ENCODE measurements at regions not wholly inside any gene's neighbourhood (a gene's known extent, or its start where the extent isn't known, plus 50 kb on each side); places are given as distances from the start of the nearest gene placed in this dataset.

- Histone ChIP-seq H3K4me3 (ENCODE audit: insufficient read depth, low read length, poor library complexity, severe bottlenecking) (no peak overlapping the region), H3K9me3 (ENCODE audit: insufficient read depth, low read length) (peaks cover 16% of the 10 kb centered on the region; the same call in 1 of the 2 replicates), H3K9me2 (replicated peaks; ENCODE audit: insufficient read depth, low read length) (no peaks in the 10 kb centered on the region), H4K20me1 (ENCODE audit: low read depth, low read length) (no peaks in the 10 kb centered on the region), H3K27me3 (ENCODE audit: low read length) (no peaks in the 10 kb centered on the region), H3F3A (ENCODE audit: insufficient read depth) (no peaks in the 10 kb centered on the region), H3K9ac (ENCODE audit: low read length) (no peak overlapping the region), H2AFZ (ENCODE audit: low read depth, low read length, severe bottlenecking) (no peak overlapping the region), H3K36me3 (ENCODE audit: low read length) (no peaks in the 10 kb centered on the region), H3K79me2 (ENCODE audit: insufficient read depth, low read length) (no peaks in the 10 kb centered on the region), H3K27ac (ENCODE audit: low read depth, low read length) (no peak overlapping the region), H3K4me2 (ENCODE audit: low read depth, low read length, poor library complexity, severe bottlenecking) (no peak overlapping the region)
- TF ChIP-seq CTCF (IDR thresholded peaks at IDR 0.05; ENCODE audit: insufficient read depth, low read length, poor library complexity, severe bottlenecking): no peak
- no peak for TF ChIP-seq EZH2phosphoT487 (conservative IDR thresholded peaks at IDR 0.05; ENCODE audit: low read length)
Observed at GRCh38 chr13:61700181-61700580, 284.5 kb upstream of the PCDH20 start.

GRCh38 chr13:61696676-61697075, 281.0 kb upstream of the PCDH20 start:
- TF ChIP-seq CTCF (IDR thresholded peaks at IDR 0.05; ENCODE audit: insufficient read depth, low read length, poor library complexity, severe bottlenecking) (no peak), EZH2phosphoT487 (conservative IDR thresholded peaks at IDR 0.05; ENCODE audit: low read length) (no peak)
- no peaks in the 10 kb centered on the region for H3F3A ChIP-seq (ENCODE audit: insufficient read depth)
- H3K27me3 ChIP-seq (ENCODE audit: low read length): no peaks in the 10 kb centered on the region
- H3K36me3 ChIP-seq (ENCODE audit: low read length): no peaks in the 10 kb centered on the region
- H3K4me2 ChIP-seq (ENCODE audit: low read depth, low read length, poor library complexity, severe bottlenecking): no peak overlapping the region
- no peaks in the 10 kb centered on the region for H3K9me2 ChIP-seq (replicated peaks; ENCODE audit: insufficient read depth, low read length)
- peak overlapping the region; percentile 37 for H2AFZ ChIP-seq (ENCODE audit: low read depth, low read length, severe bottlenecking)
- H4K20me1 ChIP-seq (ENCODE audit: low read depth, low read length): no peaks in the 10 kb centered on the region
- H3K27ac ChIP-seq (ENCODE audit: low read depth, low read length): no peak overlapping the region
- no peak overlapping the region for H3K4me3 ChIP-seq (ENCODE audit: insufficient read depth, low read length, poor library complexity, severe bottlenecking)
- H3K9ac ChIP-seq (ENCODE audit: low read length): no peak overlapping the region
- no peaks in the 10 kb centered on the region for H3K9me3 ChIP-seq (ENCODE audit: insufficient read depth, low read length)
- no peaks in the 10 kb centered on the region for H3K79me2 ChIP-seq (ENCODE audit: insufficient read depth, low read length)

GRCh38 chr13:61695147-61695546, 279.5 kb upstream of the PCDH20 start:
- Histone ChIP-seq H4K20me1 (ENCODE audit: low read depth, low read length) (no peaks in the 10 kb centered on the region), H3K9ac (ENCODE audit: low read length) (no peak overlapping the region), H3K27me3 (ENCODE audit: low read length) (no peaks in the 10 kb centered on the region), H3K9me2 (replicated peaks; ENCODE audit: insufficient read depth, low read length) (no peaks in the 10 kb centered on the region), H3K27ac (ENCODE audit: low read depth, low read length) (no peak overlapping the region), H3K4me2 (ENCODE audit: low read depth, low read length, poor library complexity, severe bottlenecking) (no peak overlapping the region), H2AFZ (ENCODE audit: low read depth, low read length, severe bottlenecking) (peak overlapping the region; percentile 14), H3K9me3 (ENCODE audit: insufficient read depth, low read length) (no peaks in the 10 kb centered on the region), H3K36me3 (ENCODE audit: low read length) (no peaks in the 10 kb centered on the region), H3K4me3 (ENCODE audit: insufficient read depth, low read length, poor library complexity, severe bottlenecking) (no peak overlapping the region), H3K79me2 (ENCODE audit: insufficient read depth, low read length) (no peaks in the 10 kb centered on the region), H3F3A (ENCODE audit: insufficient read depth) (no peaks in the 10 kb centered on the region)
- TF ChIP-seq CTCF (IDR thresholded peaks at IDR 0.05; ENCODE audit: insufficient read depth, low read length, poor library complexity, severe bottlenecking): no peak

- Histone ChIP-seq H3K9me3 (ENCODE audit: insufficient read depth, low read length) (no peaks in the 10 kb centered on the region), H4K20me1 (ENCODE audit: low read depth, low read length) (no peaks in the 10 kb centered on the region), H3F3A (ENCODE audit: insufficient read depth) (no peaks in the 10 kb centered on the region), H3K27me3 (ENCODE audit: low read length) (no peaks in the 10 kb centered on the region), H3K9ac (ENCODE audit: low read length) (no peak overlapping the region), H3K36me3 (ENCODE audit: low read length) (no peaks in the 10 kb centered on the region), H3K9me2 (replicated peaks; ENCODE audit: insufficient read depth, low read length) (no peaks in the 10 kb centered on the region), H2AFZ (ENCODE audit: low read depth, low read length, severe bottlenecking) (no peak overlapping the region), H3K4me2 (ENCODE audit: low read depth, low read length, poor library complexity, severe bottlenecking) (no peak overlapping the region), H3K27ac (ENCODE audit: low read depth, low read length) (no peak overlapping the region), H3K4me3 (ENCODE audit: insufficient read depth, low read length, poor library complexity, severe bottlenecking) (no peak overlapping the region), H3K79me2 (ENCODE audit: insufficient read depth, low read length) (no peaks in the 10 kb centered on the region)
- no peak for TF ChIP-seq EZH2phosphoT487 (conservative IDR thresholded peaks at IDR 0.05; ENCODE audit: low read length)
- no peak for TF ChIP-seq CTCF (IDR thresholded peaks at IDR 0.05; ENCODE audit: insufficient read depth, low read length, poor library complexity, severe bottlenecking)
Observed at GRCh38 chr13:61692691-61693090, 277.0 kb upstream of the PCDH20 start.

All from SU-DHL-6 (cell line).